ENCODE measurements at regions not wholly inside any gene's neighbourhood (a gene's known extent, or its start where the extent isn't known, plus 50 kb on each side); places are given as distances from the start of the nearest gene placed in this dataset.

DNA sequence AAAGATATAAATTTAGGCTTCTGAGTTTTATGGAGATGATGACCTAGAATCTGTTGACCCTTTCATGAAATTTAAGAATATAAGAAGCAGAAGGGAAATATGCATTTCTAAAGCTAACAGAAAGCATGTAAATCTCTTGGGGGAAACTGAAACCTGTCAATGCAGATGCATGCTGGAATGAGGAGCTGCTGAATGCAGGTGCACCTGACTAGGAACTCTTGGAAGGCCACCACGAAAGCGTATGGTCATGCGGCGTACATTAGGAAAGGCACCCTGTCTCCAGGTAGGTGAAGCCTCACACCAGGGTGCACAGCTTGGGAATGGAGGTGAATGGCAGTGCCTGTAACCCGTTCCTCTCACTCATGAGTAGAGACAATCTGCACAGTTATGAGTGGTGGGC, 309.7 kb downstream of the SEC16B start:
- TF ChIP-seq, protein P1, sequence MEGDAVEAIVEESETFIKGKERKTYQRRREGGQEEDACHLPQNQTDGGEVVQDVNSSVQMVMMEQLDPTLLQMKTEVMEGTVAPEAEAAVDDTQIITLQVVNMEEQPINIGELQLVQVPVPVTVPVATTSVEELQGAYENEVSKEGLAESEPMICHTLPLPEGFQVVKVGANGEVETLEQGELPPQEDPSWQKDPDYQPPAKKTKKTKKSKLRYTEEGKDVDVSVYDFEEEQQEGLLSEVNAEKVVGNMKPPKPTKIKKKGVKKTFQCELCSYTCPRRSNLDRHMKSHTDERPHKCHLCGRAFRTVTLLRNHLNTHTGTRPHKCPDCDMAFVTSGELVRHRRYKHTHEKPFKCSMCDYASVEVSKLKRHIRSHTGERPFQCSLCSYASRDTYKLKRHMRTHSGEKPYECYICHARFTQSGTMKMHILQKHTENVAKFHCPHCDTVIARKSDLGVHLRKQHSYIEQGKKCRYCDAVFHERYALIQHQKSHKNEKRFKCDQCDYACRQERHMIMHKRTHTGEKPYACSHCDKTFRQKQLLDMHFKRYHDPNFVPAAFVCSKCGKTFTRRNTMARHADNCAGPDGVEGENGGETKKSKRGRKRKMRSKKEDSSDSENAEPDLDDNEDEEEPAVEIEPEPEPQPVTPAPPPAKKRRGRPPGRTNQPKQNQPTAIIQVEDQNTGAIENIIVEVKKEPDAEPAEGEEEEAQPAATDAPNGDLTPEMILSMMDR (IDR thresholded peaks at IDR 0.05; ENCODE audit: low read depth, low read length, missing control alignments): no peak
- no peak for DNase-seq (ENCODE audit: extremely low read depth, low read depth)
- H3K4me3 ChIP-seq (replicated peaks; ENCODE audit: low read depth, low read length): no peak overlapping the region

GRCh38 chr1:177659281-177659680, 310.6 kb downstream of the SEC16B start:
- no peak overlapping the region for H3K4me3 ChIP-seq (replicated peaks; ENCODE audit: low read depth, low read length)
- TF ChIP-seq, protein P1 (IDR thresholded peaks at IDR 0.05; ENCODE audit: low read depth, low read length, missing control alignments): no peak
- DNase-seq (ENCODE audit: extremely low read depth, low read depth): no peak

- TF ChIP-seq, protein P1 (IDR thresholded peaks at IDR 0.05; ENCODE audit: low read depth, low read length, missing control alignments): no peak
- H3K4me3 ChIP-seq (replicated peaks; ENCODE audit: low read depth, low read length): no peak overlapping the region
- DNase-seq (ENCODE audit: extremely low read depth, low read depth): no peak
Observed at GRCh38 chr1:177656598-177656997, 313.3 kb downstream of the SEC16B start.

DNA sequence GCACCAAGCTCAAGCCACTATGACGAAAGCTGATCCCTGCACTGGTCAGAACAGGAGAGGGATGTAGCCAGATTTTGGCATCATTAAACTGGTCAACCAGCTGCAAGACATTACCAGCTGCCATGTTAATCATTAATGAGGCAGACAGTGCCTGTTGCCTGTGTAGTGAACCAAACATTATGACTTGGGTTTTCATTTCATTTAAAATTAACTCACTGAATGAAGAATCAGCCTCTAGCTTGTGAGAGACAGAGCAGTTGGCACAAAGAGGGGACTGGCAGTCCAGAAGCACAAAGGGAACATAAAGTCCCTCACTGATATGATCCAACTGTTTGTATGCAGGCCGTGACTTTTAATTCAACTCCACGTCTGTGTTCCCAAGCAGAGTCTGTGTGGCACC, 318.9 kb downstream of the SEC16B start:
- DNase-seq (ENCODE audit: extremely low read depth, low read depth): no peak
- TF ChIP-seq, protein P1 (IDR thresholded peaks at IDR 0.05; ENCODE audit: low read depth, low read length, missing control alignments): no peak
- no peak overlapping the region for H3K4me3 ChIP-seq (replicated peaks; ENCODE audit: low read depth, low read length)

DNA sequence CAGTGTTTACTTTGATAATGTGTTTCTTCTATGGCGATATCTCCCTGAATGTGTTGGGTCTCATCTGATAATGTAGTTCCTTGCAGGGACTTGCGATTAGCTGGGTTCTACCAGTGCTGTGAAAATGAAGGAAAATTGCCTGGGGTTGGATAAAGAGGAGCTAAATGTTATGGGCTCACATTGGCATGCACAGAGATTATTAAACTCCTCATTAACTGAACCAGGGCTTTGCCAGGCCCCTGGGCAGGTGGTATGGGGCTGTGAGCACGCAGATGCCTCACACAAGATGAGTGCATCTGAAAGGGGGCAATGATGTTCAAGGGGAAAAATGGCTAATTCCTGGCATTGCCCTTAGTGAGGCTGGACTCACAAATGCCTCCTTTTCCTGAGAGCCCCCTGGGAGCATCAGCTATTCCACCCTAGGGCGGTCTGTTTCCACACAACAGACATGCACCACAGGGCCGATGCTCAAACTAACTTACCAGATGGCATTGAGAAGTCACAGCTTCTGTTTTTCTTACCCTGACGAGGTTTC, 321.1 kb downstream of the SEC16B start:
- no peak for DNase-seq (ENCODE audit: extremely low read depth, low read depth)
- TF ChIP-seq, protein P1 (IDR thresholded peaks at IDR 0.05; ENCODE audit: low read depth, low read length, missing control alignments): no peak
- H3K4me3 ChIP-seq (replicated peaks; ENCODE audit: low read depth, low read length): no peak overlapping the region

DNA sequence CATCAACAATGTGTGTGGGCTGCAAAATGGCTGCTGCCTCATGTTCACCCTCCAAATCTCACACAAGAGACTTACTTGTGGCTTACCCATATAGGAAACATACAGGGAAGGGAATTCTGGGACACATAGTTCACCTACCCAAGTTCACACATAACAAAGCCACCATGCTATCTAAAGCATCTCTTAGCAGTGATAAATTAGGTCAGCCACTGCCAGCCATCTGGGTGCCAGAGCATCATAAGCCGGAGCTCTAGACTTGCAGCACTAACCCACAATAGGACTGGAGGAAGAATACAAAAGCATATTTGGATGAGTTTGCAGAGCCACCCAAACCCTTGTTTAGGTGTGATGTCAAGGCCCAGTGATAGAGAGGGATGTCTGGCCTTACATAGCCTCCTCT, 321.7 kb downstream of the SEC16B start:
- no peak for DNase-seq (ENCODE audit: extremely low read depth, low read depth)
- TF ChIP-seq, protein P1 (IDR thresholded peaks at IDR 0.05; ENCODE audit: low read depth, low read length, missing control alignments): no peak
- no peak overlapping the region for H3K4me3 ChIP-seq (replicated peaks; ENCODE audit: low read depth, low read length)
